Keratinocyte (primary cell): ENCODE measurements at regions not wholly inside any gene's neighbourhood (a gene's known extent, or its start where the extent isn't known, plus 50 kb on each side); places are given as distances from the start of the nearest gene placed in this dataset.

ENCODE experiments used
- DNase-seq: peaks from one replicate; pipeline ENCODE4 v3.0.0-alpha.2; 2011; ENCODE audit warnings: low read depth, missing footprints, low spot score
- FAIRE-seq: peaks from 2 replicates; lab custom pipeline; 2011; peaks lifted over from hg19 to GRCh38; lab: Jason Lieb, UNC
- H2AFZ ChIP-seq: 2 replicates; pipeline ENCODE4 v1.6.0; 2012; ENCODE audit warnings: low read length, control low read depth, inconsistent platforms; ENCODE audit not compliant: control insufficient read depth
- H3K27ac ChIP-seq: 2 replicates; pipeline ENCODE4 v1.5.1; 2011; ENCODE audit warnings: low read length; ENCODE audit not compliant: control insufficient read depth, insufficient read depth
- H3K27me3 ChIP-seq: 3 replicates; pipeline ENCODE4 v1.6.0; 2011; ENCODE audit warnings: low read length; ENCODE audit not compliant: control insufficient read depth, insufficient read depth; ENCODE audit errors: extremely low read depth
- H3K36me3 ChIP-seq, 2 experiments: 2 replicates in 1 of 2; 3 replicates in 1 of 2; pipeline ENCODE4 v1.5.1; 2011; ENCODE audit warnings: low read length in 2 of 2, mild to moderate bottlenecking in 1 of 2; ENCODE audit not compliant: control insufficient read depth in 2 of 2, insufficient read depth in 2 of 2; ENCODE audit errors: extremely low read depth in 1 of 2
- H3K4me1 ChIP-seq: 3 replicates; pipeline ENCODE4 v1.5.1; 2011; ENCODE audit warnings: low read length; ENCODE audit not compliant: control insufficient read depth, insufficient read depth; ENCODE audit errors: extremely low read depth
- H3K4me2 ChIP-seq: 3 replicates; pipeline ENCODE4 v1.6.0; 2011; ENCODE audit warnings: low read depth, low read length; ENCODE audit not compliant: control insufficient read depth, insufficient read depth; ENCODE audit errors: extremely low read depth
- H3K4me3 ChIP-seq, 3 experiments: fragments of 200-600 bp in 1 of 3; sonication (generic) in 1 of 3; 2 replicates in 2 of 3; 3 replicates in 1 of 3; pipeline ENCODE4 v1.5.1; 2011 to 2016; ENCODE audit warnings: low read length in 3 of 3, mild to moderate bottlenecking in 3 of 3, control low read depth in 2 of 3, inconsistent platforms in 1 of 3, low read depth in 1 of 3, mixed read lengths in 1 of 3, mixed run types in 1 of 3, moderate library complexity in 1 of 3; ENCODE audit not compliant: control insufficient read depth in 2 of 3, insufficient read depth in 2 of 3; ENCODE audit errors: extremely low read depth in 1 of 3
- H3K79me2 ChIP-seq: 2 replicates; pipeline ENCODE4 v1.6.0; 2012; ENCODE audit warnings: low read length; ENCODE audit not compliant: control insufficient read depth, insufficient read depth
- H3K9ac ChIP-seq: 3 replicates; pipeline ENCODE4 v1.6.0; 2011; ENCODE audit warnings: low read length; ENCODE audit not compliant: control insufficient read depth, insufficient read depth; ENCODE audit errors: extremely low read depth
- H3K9me1 ChIP-seq: 3 replicates; pipeline ENCODE4 v1.6.0; 2011; ENCODE audit warnings: low read length; ENCODE audit not compliant: control insufficient read depth, insufficient read depth; ENCODE audit errors: extremely low read depth
- H3K9me3 ChIP-seq: 2 replicates; pipeline ENCODE4 v1.5.1; 2012; ENCODE audit warnings: low read depth, low read length; ENCODE audit not compliant: control insufficient read depth
- H4K20me1 ChIP-seq: 3 replicates; pipeline ENCODE4 v1.6.0; 2011; ENCODE audit warnings: low read length; ENCODE audit not compliant: control insufficient read depth, insufficient read depth; ENCODE audit errors: extremely low read depth
- EZH2 ChIP-seq: IDR thresholded peaks from one replicate; pipeline ENCODE4 v1.6.1; 2012; ENCODE audit warnings: inconsistent platforms, mild to moderate bottlenecking, low read length, moderate library complexity
- dilution Hi-C: fragments of 300-500 bp; cut with MboI; formaldehyde crosslinking; loops from one replicate; pipeline ENCODE4 v1.7.0; 2020; ENCODE audit warnings: low sequenced_read_pairs; ENCODE audit not compliant: extremely low pct_ligation_motif_present
- TF ChIP-seq, protein P1 (sequence below), 3 experiments: IDR thresholded peaks in 1 of 3; conservative IDR thresholded peaks in 1 of 3; optimal IDR thresholded peaks in 1 of 3; 2 replicates in 2 of 3; 3 replicates in 1 of 3; pipeline versions ENCODE3 to v1.5.1; 2011; ENCODE audit warnings: low read length in 3 of 3, mild to moderate bottlenecking in 3 of 3, moderate library complexity in 2 of 3, control low read depth in 1 of 3, inconsistent platforms in 1 of 3; ENCODE audit not compliant: insufficient read depth in 2 of 3; ENCODE audit errors: extremely low read depth in 1 of 3

DNA sequence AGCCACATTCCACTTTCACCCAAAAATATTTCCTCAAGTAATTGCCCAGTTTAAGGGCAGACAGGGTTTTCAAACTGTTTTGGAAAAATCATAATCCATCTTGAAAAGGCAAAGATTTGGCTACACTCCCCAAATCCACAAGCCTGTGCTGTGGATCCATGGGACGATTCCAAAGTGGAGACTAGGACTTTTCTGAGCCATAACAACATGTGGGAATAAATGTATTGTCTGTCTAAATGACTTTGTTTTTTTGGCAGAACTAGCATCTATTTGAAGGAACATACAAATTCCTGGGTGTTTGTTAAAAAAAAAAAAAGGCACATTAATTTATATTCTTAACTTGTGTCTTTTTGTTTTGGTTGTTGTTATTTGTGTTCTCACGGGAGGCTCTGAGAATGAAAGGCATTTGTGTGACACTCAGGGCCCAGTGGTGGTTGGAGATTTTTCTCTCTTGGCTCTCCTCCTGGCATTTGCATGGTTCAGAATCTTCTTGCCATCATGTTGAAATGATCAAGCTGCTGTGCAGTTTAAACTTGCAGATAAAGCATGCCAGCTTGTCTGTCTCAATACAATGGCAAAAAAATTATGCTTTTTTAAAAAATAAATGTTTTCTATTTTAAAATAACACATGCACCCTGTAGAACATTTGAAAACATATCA is 277.4 kb downstream of the EN1 start:
- no peak overlapping the region for H3K4me2 ChIP-seq
- H3K4me1 ChIP-seq = no peaks in the 10 kb centered on the region
- H3K9ac ChIP-seq = no peak overlapping the region
- H2AFZ ChIP-seq = no peak overlapping the region
- no peaks in the 10 kb centered on the region for H3K36me3 ChIP-seq
- dilution Hi-C loops = no loop called here
- no peak overlapping the region for H3K27ac ChIP-seq
- no peaks in the 10 kb centered on the region for H3K9me3 ChIP-seq
- no peak for DNase-seq
- no peaks in the 10 kb centered on the region for H4K20me1 ChIP-seq
- TF ChIP-seq, protein P1, sequence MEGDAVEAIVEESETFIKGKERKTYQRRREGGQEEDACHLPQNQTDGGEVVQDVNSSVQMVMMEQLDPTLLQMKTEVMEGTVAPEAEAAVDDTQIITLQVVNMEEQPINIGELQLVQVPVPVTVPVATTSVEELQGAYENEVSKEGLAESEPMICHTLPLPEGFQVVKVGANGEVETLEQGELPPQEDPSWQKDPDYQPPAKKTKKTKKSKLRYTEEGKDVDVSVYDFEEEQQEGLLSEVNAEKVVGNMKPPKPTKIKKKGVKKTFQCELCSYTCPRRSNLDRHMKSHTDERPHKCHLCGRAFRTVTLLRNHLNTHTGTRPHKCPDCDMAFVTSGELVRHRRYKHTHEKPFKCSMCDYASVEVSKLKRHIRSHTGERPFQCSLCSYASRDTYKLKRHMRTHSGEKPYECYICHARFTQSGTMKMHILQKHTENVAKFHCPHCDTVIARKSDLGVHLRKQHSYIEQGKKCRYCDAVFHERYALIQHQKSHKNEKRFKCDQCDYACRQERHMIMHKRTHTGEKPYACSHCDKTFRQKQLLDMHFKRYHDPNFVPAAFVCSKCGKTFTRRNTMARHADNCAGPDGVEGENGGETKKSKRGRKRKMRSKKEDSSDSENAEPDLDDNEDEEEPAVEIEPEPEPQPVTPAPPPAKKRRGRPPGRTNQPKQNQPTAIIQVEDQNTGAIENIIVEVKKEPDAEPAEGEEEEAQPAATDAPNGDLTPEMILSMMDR (optimal IDR thresholded peaks at IDR 0.05 in 1 of 3, IDR thresholded peaks at IDR 0.05 in 1 of 3, conservative IDR thresholded peaks at IDR 0.05 in 1 of 3; ENCODE audit: extremely low read depth in 1 of 3, insufficient read depth in 2 of 3, low read length in 3 of 3) = no peak
- no peak for TF ChIP-seq EZH2
- no peaks in the 10 kb centered on the region for H3K27me3 ChIP-seq
- no peak overlapping the region for H3K4me3 ChIP-seq
- no peaks in the 10 kb centered on the region for H3K79me2 ChIP-seq
- no peaks in the 10 kb centered on the region for H3K9me1 ChIP-seq
- no peak for FAIRE-seq

DNA sequence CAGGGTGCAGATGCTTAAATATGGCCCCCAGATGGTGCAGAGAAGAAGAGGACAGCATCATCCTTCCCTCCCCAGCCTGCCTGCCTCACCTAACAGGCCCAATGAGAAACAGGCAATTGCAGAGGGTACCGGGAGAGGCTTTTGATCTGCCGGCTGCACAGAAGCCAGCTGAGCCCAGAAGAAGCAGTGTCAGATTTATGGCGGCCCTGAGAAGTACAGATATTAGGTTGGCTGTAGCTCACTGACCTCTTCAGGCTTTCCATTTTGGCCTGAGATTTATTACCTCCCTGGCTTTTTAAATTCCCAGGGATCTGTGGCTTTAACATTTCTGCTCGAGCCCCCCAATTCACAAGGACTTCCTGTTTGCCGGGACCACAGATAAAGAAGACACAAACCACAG is 278.7 kb downstream of the EN1 start:
- Histone ChIP-seq H3K36me3 (no peaks in the 10 kb centered on the region), H3K79me2 (no peaks in the 10 kb centered on the region), H3K27ac (no peak overlapping the region), H3K9me1 (no peaks in the 10 kb centered on the region), H3K4me1 (no peaks in the 10 kb centered on the region), H3K9ac (no peak overlapping the region), H3K4me3 (no peak overlapping the region), H4K20me1 (no peaks in the 10 kb centered on the region), H2AFZ (no peak overlapping the region), H3K9me3 (no peaks in the 10 kb centered on the region), H3K27me3 (no peaks in the 10 kb centered on the region), H3K4me2 (no peak overlapping the region)
- FAIRE-seq (no peak), DNase-seq (no peak)
- dilution Hi-C loops = no loop called here
- TF ChIP-seq, protein P1 (optimal IDR thresholded peaks at IDR 0.05 in 1 of 3, IDR thresholded peaks at IDR 0.05 in 1 of 3, conservative IDR thresholded peaks at IDR 0.05 in 1 of 3; ENCODE audit: extremely low read depth in 1 of 3, insufficient read depth in 2 of 3, low read length in 3 of 3) = no peak
- no peak for TF ChIP-seq EZH2
